GM18517 (cell line): ENCODE measurements at regions not wholly inside any gene's neighbourhood (a gene's known extent, or its start where the extent isn't known, plus 50 kb on each side); places are given as distances from the start of the nearest gene placed in this dataset.

Source experiments
- ATAC-seq: cut with Tn5 transposase; IDR thresholded peaks from one replicate; pipeline ENCODE4 v1.9.1; 2021; ENCODE audit warnings: mild to moderate bottlenecking, moderate library complexity; ENCODE audit not compliant: unreplicated experiment

DNA sequence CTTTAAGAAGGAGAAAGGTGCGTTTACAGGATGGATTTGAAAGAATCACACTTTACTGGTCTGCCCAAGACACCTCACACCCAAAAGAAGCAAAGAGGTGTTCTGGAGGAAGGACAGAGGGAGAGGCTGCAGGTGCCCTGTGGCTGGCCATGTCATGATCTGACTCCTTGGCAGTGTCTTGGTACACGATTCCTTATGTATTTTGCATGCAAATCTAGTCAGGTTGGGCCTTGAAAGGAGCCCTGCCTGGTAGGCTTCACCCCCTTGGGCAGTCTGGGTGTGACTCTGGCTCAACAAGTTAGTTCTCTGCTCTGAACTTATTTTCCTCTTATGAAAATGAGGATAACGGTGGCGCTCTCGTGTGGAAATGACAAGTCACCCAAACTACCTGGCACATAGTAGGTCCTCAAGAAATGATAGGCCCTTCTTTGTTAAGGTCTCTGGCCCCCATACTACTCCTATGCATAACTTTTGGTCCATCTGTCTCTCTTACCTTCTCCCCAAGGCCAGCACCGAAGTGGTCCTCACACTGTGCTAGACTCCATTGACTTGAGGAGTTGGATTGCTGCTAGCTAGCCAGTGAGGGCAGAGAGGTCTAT lies 212.5 kb downstream of the SEMA6A start:
- no peak for ATAC-seq

GRCh38 chr5:116361171-116361967 lies 213.3 kb downstream of the SEMA6A start:
- ATAC-seq = no peak

GRCh38 chr5:116360008-116360853 lies 214.4 kb downstream of the SEMA6A start:
- ATAC-seq = no peak

GRCh38 chr5:116359592-116359991 lies 215.0 kb downstream of the SEMA6A start:
- ATAC-seq = no peak

DNA sequence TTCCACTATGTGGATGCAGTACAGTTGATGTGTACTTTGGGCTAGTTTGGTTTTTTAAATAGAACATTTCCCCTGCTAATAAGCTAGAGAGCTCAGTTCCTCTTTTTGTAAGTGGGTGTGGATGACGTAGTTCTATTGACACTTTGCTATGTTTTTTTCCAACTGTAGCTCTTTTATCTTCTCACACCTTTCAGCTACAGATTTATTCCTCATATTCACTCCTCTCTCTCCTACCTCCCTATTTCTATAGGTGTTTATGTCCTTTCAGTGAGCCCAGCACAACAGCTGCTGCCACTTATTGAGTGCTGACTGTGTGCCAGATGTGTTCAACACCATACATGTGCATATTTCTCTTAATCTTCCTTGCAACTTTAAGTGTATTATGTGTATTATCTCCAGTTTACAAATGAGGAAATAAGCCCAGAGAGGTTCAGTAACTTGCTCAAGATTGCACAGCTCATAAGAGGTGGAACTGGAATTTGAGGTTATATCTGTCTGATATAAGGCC lies 215.7 kb downstream of the SEMA6A start:
- peak; percentile 100 for ATAC-seq

DNA sequence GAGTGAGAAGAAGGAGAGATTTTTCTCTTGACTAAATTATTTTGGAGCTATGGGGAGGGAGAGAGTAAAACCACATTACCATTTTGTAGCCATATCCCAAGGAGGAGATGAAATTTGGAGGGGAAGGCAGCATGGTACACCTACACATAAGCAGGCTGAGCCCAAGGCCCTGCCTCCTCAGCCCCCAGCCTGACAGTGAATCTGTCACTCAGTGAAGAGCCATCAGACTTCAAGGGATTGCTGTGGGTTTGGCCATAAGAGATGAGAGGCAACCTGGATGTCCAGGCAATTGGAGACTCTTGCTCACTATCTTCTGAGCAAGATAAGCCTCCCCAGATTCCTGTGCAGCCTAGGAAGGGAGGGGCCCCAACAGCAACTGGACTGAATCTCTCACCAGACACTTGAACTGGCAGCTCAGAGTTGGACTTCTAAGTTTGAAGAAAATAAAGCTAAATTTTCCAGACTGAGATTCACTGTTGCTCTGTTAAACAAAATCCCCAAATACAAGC lies 216.6 kb downstream of the SEMA6A start:
- no peak for ATAC-seq

- no peak for ATAC-seq
Measured at GRCh38 chr5:116355819-116356601, 218.6 kb downstream of the SEMA6A start.

GRCh38 chr5:116354699-116355098 lies 219.9 kb downstream of the SEMA6A start:
- no peak for ATAC-seq

- ATAC-seq = no peak
Measured at GRCh38 chr5:116347657-116348056, 227.0 kb downstream of the SEMA6A start.

DNA sequence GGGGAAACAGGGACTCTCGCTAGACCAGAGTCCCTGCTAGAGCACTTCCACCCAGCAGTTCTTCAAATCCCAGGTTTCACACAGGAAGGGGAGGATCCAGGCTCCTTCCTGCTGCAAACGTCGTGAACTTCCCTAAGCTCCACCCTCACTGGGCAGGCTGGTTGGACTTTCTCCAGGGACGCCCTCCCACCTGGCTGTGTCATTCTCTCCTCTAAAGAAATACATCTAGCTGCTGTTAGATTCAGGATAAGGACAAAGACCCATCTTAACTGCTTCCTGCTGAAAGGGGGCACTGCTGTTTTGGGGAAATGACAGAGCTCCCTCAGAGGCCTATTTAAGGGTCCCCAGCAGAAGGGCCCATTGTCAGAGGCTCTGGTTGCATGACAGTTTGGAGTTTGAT lies 230.7 kb downstream of the SEMA6A start:
- no peak for ATAC-seq
